ENCODE measurements at regions not wholly inside any gene's neighbourhood (a gene's known extent, or its start where the extent isn't known, plus 50 kb on each side); places are given as distances from the start of the nearest gene placed in this dataset.
"Not testable (repeated sequence)": the region's sequence is repeated elsewhere in the genome, so short reads cannot be mapped to it uniquely, and the experiment has no call there.

DNA sequence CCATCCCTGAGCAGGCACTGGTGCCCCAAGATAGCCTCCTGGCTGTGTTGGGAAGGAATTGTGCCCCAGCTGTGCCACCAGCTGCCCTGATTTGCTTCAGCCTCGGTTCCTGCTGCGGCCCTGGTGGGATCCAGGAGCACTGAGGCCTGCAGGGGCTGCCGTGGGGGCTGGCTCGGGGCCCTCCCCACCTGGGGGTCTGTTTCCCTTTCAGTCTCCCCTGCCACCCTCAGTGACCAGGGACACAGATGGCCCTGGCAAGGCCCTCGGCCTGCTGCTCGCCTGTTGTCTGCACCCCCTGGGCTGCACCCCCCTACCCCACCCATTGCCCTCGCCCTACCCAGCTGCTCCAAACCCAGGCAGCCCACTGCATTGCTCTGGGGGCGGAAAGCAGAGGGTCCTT lies 483.8 kb downstream of the TUBA3C start:
- TF ChIP-seq, protein P1, sequence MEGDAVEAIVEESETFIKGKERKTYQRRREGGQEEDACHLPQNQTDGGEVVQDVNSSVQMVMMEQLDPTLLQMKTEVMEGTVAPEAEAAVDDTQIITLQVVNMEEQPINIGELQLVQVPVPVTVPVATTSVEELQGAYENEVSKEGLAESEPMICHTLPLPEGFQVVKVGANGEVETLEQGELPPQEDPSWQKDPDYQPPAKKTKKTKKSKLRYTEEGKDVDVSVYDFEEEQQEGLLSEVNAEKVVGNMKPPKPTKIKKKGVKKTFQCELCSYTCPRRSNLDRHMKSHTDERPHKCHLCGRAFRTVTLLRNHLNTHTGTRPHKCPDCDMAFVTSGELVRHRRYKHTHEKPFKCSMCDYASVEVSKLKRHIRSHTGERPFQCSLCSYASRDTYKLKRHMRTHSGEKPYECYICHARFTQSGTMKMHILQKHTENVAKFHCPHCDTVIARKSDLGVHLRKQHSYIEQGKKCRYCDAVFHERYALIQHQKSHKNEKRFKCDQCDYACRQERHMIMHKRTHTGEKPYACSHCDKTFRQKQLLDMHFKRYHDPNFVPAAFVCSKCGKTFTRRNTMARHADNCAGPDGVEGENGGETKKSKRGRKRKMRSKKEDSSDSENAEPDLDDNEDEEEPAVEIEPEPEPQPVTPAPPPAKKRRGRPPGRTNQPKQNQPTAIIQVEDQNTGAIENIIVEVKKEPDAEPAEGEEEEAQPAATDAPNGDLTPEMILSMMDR (IDR thresholded peaks at IDR 0.05 in 8 of 11, conservative IDR thresholded peaks at IDR 0.05 in 3 of 11): not testable (repeated sequence)
- TF ChIP-seq POLR2AphosphoS5, POLR2A (IDR thresholded peaks at IDR 0.05): not testable (repeated sequence)
